SKM-1 treated with dmso at 0.1 percent for 144 hours (cell line): ENCODE measurements at regions not wholly inside any gene's neighbourhood (a gene's known extent, or its start where the extent isn't known, plus 50 kb on each side); places are given as distances from the start of the nearest gene placed in this dataset.

Source experiments
- DNase-seq: peaks from one replicate; lab custom pipeline; 2025; ENCODE audit not compliant: unreplicated experiment; lab: John Stamatoyannopoulos, UW

- no peak for DNase-seq
These were observed 92.6 kb downstream of the RDH14 start for GRCh38 chr2:18467749-18468360.

- no peak for DNase-seq
These were observed 94.5 kb downstream of the RDH14 start for GRCh38 chr2:18465979-18466378.

- DNase-seq = no peak
These were observed 95.5 kb downstream of the RDH14 start for GRCh38 chr2:18464913-18465312.

- DNase-seq = no peak
These were observed 104.4 kb downstream of the RDH14 start for GRCh38 chr2:18456026-18456425.

GRCh38 chr2:18455236-18455862 is 105.1 kb downstream of the RDH14 start:
- no peak for DNase-seq

GRCh38 chr2:18454692-18455235 is 105.7 kb downstream of the RDH14 start:
- DNase-seq = no peak

- no peak for DNase-seq
These were observed 113.7 kb downstream of the RDH14 start for GRCh38 chr2:18446715-18447114.

GRCh38 chr2:18445433-18446320 is 114.8 kb downstream of the RDH14 start:
- DNase-seq = no peak

- no peak for DNase-seq
These were observed 115.6 kb downstream of the RDH14 start for GRCh38 chr2:18444806-18445205.

- no peak for DNase-seq
These were observed 118.9 kb downstream of the RDH14 start for GRCh38 chr2:18441583-18441982.

- DNase-seq = no peak
These were observed 119.7 kb downstream of the RDH14 start for GRCh38 chr2:18440777-18441176.

- no peak for DNase-seq
These were observed 120.3 kb downstream of the RDH14 start for GRCh38 chr2:18440141-18440661.

- DNase-seq = no peak
These were observed 120.7 kb downstream of the RDH14 start for GRCh38 chr2:18439716-18440115.

- DNase-seq = no peak
These were observed 122.5 kb downstream of the RDH14 start for GRCh38 chr2:18437909-18438308.

GRCh38 chr2:18436503-18437005 is 123.9 kb downstream of the RDH14 start:
- DNase-seq = peak; percentile 10

- DNase-seq = peak; percentile 51
These were observed 124.9 kb downstream of the RDH14 start for GRCh38 chr2:18435426-18436037.

GRCh38 chr2:18433872-18434271 is 126.6 kb downstream of the RDH14 start:
- DNase-seq = no peak

- DNase-seq = no peak
These were observed 127.5 kb downstream of the RDH14 start for GRCh38 chr2:18432999-18433398.

- no peak for DNase-seq
These were observed 129.3 kb downstream of the RDH14 start for GRCh38 chr2:18430996-18431748.

- DNase-seq = no peak
These were observed 131.9 kb downstream of the RDH14 start for GRCh38 chr2:18428516-18428915.
